H1 (cell line): ENCODE measurements at regions not wholly inside any gene's neighbourhood (a gene's known extent, or its start where the extent isn't known, plus 50 kb on each side); places are given as distances from the start of the nearest gene placed in this dataset.

ENCODE experiments used
- CTCF ChIA-PET: fragments of 300-600 bp; sonication (Branson Sonifier 250); formaldehyde crosslinking; loops from one replicate; lab custom pipeline; 2021; ENCODE audit not compliant: partially characterized antibody; lab: Charles Lee
- POLR2A ChIA-PET: fragments of 300-600 bp; sonication (Branson Sonifier 250); formaldehyde crosslinking; loops from one replicate; lab custom pipeline; 2021; ENCODE audit warnings: inconsistent platforms; ENCODE audit not compliant: partially characterized antibody; lab: Charles Lee
- DNase-seq, 2 experiments: peaks; one replicate each; pipeline versions ENCODE4 v3.0.0 to v3.0.0-alpha.2; 2010 to 2022; ENCODE audit warnings: low spot score in 2 of 2, low read depth in 1 of 2, mixed read lengths in 1 of 2
- FAIRE-seq: peaks from 2 replicates; lab custom pipeline; 2011; peaks lifted over from hg19 to GRCh38; lab: Jason Lieb, UNC
- H2AFZ ChIP-seq: 2 replicates; pipeline ENCODE4 v1.8.1; 2012; ENCODE audit warnings: low read length, inconsistent platforms
- H2AK5ac ChIP-seq: 2 replicates; pipeline ENCODE4 v1.6.1; 2013; ENCODE audit warnings: low read depth, low read length
- H2BK120ac ChIP-seq: replicated peaks from 2 replicates; pipeline ENCODE3; 2013; ENCODE audit warnings: low read depth, low read length, inconsistent platforms
- H2BK12ac ChIP-seq: 2 replicates; pipeline ENCODE4 v1.6.1; 2013; ENCODE audit warnings: low read depth, low read length
- H2BK15ac ChIP-seq: 2 replicates; pipeline ENCODE4 v1.6.1; 2013; ENCODE audit warnings: low read length
- H2BK20ac ChIP-seq: 2 replicates; pipeline ENCODE4 v1.6.1; 2013; ENCODE audit warnings: low read length
- H2BK5ac ChIP-seq: 2 replicates; pipeline ENCODE4 v1.6.1; 2013; ENCODE audit warnings: low read depth, low read length
- H3K14ac ChIP-seq: 2 replicates; pipeline ENCODE4 v1.6.1; 2013; ENCODE audit warnings: inconsistent platforms; ENCODE audit not compliant: insufficient read length
- H3K18ac ChIP-seq: 2 replicates; pipeline ENCODE4 v1.6.1; 2013; ENCODE audit warnings: low read length; ENCODE audit errors: extremely low read depth
- H3K23ac ChIP-seq: 2 replicates; pipeline ENCODE4 v1.6.1; 2013; ENCODE audit warnings: inconsistent platforms; ENCODE audit not compliant: insufficient read length
- H3K23me2 ChIP-seq: 2 replicates; pipeline ENCODE4 v1.6.1; 2013; ENCODE audit warnings: low read depth, low read length
- H3K27ac ChIP-seq: 2 replicates; pipeline ENCODE4 v1.6.1; 2011; ENCODE audit warnings: low read depth, low read length, inconsistent platforms
- H3K27me3 ChIP-seq, 4 experiments: replicated peaks in 1 of 4; 1 replicate in 1 of 4; 2 replicates in 3 of 4; pipeline versions ENCODE4 v1.6.1 to v1.8.1; 2011 to 2013; ENCODE audit warnings: low read length in 3 of 4, mild to moderate bottlenecking in 3 of 4, inconsistent platforms in 2 of 4, mixed read lengths in 2 of 4, moderate library complexity in 1 of 4; ENCODE audit not compliant: control insufficient read depth in 3 of 4, insufficient read depth in 3 of 4; ENCODE audit errors: extremely low read depth in 1 of 4
- H3K36me3 ChIP-seq, 4 experiments: 2 replicates each; pipeline versions ENCODE4 v1.6.1 to v1.8.1; 2011 to 2013; ENCODE audit warnings: mild to moderate bottlenecking in 4 of 4, low read length in 3 of 4, moderate library complexity in 2 of 4, control low read depth in 1 of 4, inconsistent platforms in 1 of 4; ENCODE audit not compliant: insufficient read depth in 4 of 4, control insufficient read depth in 2 of 4
- H3K4ac ChIP-seq: replicated peaks from 2 replicates; pipeline ENCODE3; 2013; ENCODE audit warnings: low read length, low read depth, mixed read lengths, inconsistent platforms; ENCODE audit not compliant: insufficient read length
- H3K4me1 ChIP-seq, 4 experiments: replicated peaks in 1 of 4; 1 replicate in 1 of 4; 2 replicates in 3 of 4; pipeline versions ENCODE4 v1.6.1 to v1.8.1; 2011 to 2013; ENCODE audit warnings: low read length in 3 of 4, inconsistent platforms in 2 of 4, mixed read lengths in 1 of 4; ENCODE audit not compliant: insufficient read depth in 4 of 4, control insufficient read depth in 3 of 4
- H3K4me2 ChIP-seq, 2 experiments: 2 replicates each; pipeline versions ENCODE4 v1.6.1 to v1.8.1; 2011 to 2013; ENCODE audit warnings: low read depth in 2 of 2, low read length in 2 of 2, control low read depth in 1 of 2, inconsistent platforms in 1 of 2, mild to moderate bottlenecking in 1 of 2; ENCODE audit not compliant: insufficient read depth in 1 of 2
- H3K4me3 ChIP-seq, 4 experiments: fragments of 200-600, 300-600 bp in 1 of 4; sonication (generic), shearing (Covaris generic), sonication (Bioruptor Twin) in 1 of 4; 2 replicates each; pipeline versions ENCODE4 v1.5.1 to v1.8.1; 2011 to 2016; ENCODE audit warnings: low read length in 4 of 4, low read depth in 3 of 4, control low read depth in 2 of 4, inconsistent platforms in 2 of 4, mild to moderate bottlenecking in 2 of 4, mixed read lengths in 1 of 4, moderate library complexity in 1 of 4; ENCODE audit not compliant: insufficient read depth in 2 of 4; ENCODE audit errors: extremely low read depth in 1 of 4
- H3K56ac ChIP-seq: replicated peaks from 2 replicates; pipeline ENCODE3; 2013; ENCODE audit warnings: low read depth, mild to moderate bottlenecking, mixed read lengths, low read length, inconsistent platforms; ENCODE audit not compliant: insufficient read length
- H3K79me1 ChIP-seq: 2 replicates; pipeline ENCODE4 v1.6.1; 2013; ENCODE audit warnings: low read depth, low read length, control low read depth
- H3K79me2 ChIP-seq, 2 experiments: 2 replicates each; pipeline versions ENCODE4 v1.6.1 to v1.8.1; 2012 to 2013; ENCODE audit warnings: low read length in 2 of 2, mild to moderate bottlenecking in 2 of 2, inconsistent platforms in 1 of 2; ENCODE audit not compliant: insufficient read depth in 2 of 2, control insufficient read depth in 1 of 2
- H3K9ac ChIP-seq, 4 experiments: replicated peaks in 1 of 4; 1 replicate in 1 of 4; 2 replicates in 3 of 4; pipeline versions ENCODE4 v1.6.1 to v1.8.1; 2011 to 2013; ENCODE audit warnings: low read depth in 3 of 4, low read length in 3 of 4, control low read depth in 2 of 4, mild to moderate bottlenecking in 2 of 4, moderate library complexity in 2 of 4, inconsistent platforms in 1 of 4; ENCODE audit errors: extremely low read depth in 1 of 4
- H3K9me3 ChIP-seq, 2 experiments: 2 replicates each; pipeline versions ENCODE4 v1.6.1 to v1.8.1; 2012 to 2013; ENCODE audit warnings: mild to moderate bottlenecking in 2 of 2, moderate library complexity in 2 of 2, control low read depth in 1 of 2, inconsistent platforms in 1 of 2, low read depth in 1 of 2, low read length in 1 of 2, mixed read lengths in 1 of 2; ENCODE audit not compliant: insufficient read depth in 2 of 2
- H4K20me1 ChIP-seq, 2 experiments: replicated peaks in 1 of 2; 2 replicates each; pipeline versions ENCODE3 to v1.8.1; 2011 to 2013; ENCODE audit warnings: inconsistent platforms in 2 of 2, low read length in 2 of 2, mild to moderate bottlenecking in 1 of 2; ENCODE audit not compliant: insufficient read depth in 2 of 2, control insufficient read depth in 1 of 2
- H4K5ac ChIP-seq: 2 replicates; pipeline ENCODE4 v1.6.1; 2013; ENCODE audit warnings: low read length, low read depth, mixed read lengths, inconsistent platforms; ENCODE audit not compliant: insufficient read length
- H4K8ac ChIP-seq: 2 replicates; pipeline ENCODE4 v1.8.0; 2013; ENCODE audit warnings: mild to moderate bottlenecking, moderate library complexity, low read length, inconsistent platforms; ENCODE audit not compliant: insufficient read depth; ENCODE audit errors: extremely low read depth
- H4K91ac ChIP-seq: replicated peaks from 2 replicates; pipeline ENCODE3; 2013; ENCODE audit warnings: low read length, mixed read lengths, inconsistent platforms; ENCODE audit not compliant: insufficient read length
- ATF3 ChIP-seq: IDR thresholded peaks from 2 replicates; pipeline ENCODE4 v1.6.1; 2011; ENCODE audit warnings: low read depth, mild to moderate bottlenecking, low read length; ENCODE audit not compliant: insufficient read depth
- BRCA1 ChIP-seq: IDR thresholded peaks from 2 replicates; pipeline ENCODE4 v1.6.1; 2012; ENCODE audit warnings: low read depth, low read length, improper control_type of control experiment
- JUND ChIP-seq: IDR thresholded peaks from 2 replicates; pipeline ENCODE4 v1.6.1; 2011; ENCODE audit warnings: mild to moderate bottlenecking, improper control_type of control experiment, low read length
- KDM1A ChIP-seq: fragments of 200-600, 300-600 bp; sonication (generic); IDR thresholded peaks from 2 replicates; pipeline ENCODE4 v1.7.1; 2016; ENCODE audit warnings: mild to moderate bottlenecking, low read length, borderline replicate concordance
- RAD21 ChIP-seq, 2 experiments: IDR thresholded peaks in 1 of 2; conservative IDR thresholded peaks in 1 of 2; 2 replicates each; pipeline ENCODE4 v1.6.1; 2011; ENCODE audit warnings: low read depth in 2 of 2, low read length in 2 of 2, improper control_type of control experiment in 1 of 2, inconsistent platforms in 1 of 2, mild to moderate bottlenecking in 1 of 2, moderate library complexity in 1 of 2
- RNF2 ChIP-seq: fragments of 200-900, 300-1000 bp; sonication (generic); IDR thresholded peaks from 2 replicates; pipeline ENCODE4 v1.7.1; 2016; ENCODE audit warnings: borderline replicate concordance, low read depth, mild to moderate bottlenecking, antibody characterized with exemption, low read length; ENCODE audit not compliant: poor library complexity, severe bottlenecking; ENCODE audit errors: missing control alignments
- RXRA ChIP-seq: IDR thresholded peaks from 2 replicates; pipeline ENCODE4 v1.6.1; 2011; ENCODE audit warnings: low read depth, mild to moderate bottlenecking, low read length, moderate library complexity; ENCODE audit not compliant: insufficient read depth
- SP1 ChIP-seq: IDR thresholded peaks from 2 replicates; pipeline ENCODE4 v1.6.1; 2011; ENCODE audit warnings: low read depth, low read length
- TAF7 ChIP-seq: optimal IDR thresholded peaks from 2 replicates; pipeline ENCODE3; 2011; ENCODE audit warnings: low read depth, mild to moderate bottlenecking, inconsistent platforms, low read length, moderate library complexity, borderline replicate concordance
- TEAD4 ChIP-seq: IDR thresholded peaks from 2 replicates; pipeline ENCODE4 v1.6.1; 2012; ENCODE audit warnings: low read depth, low read length, inconsistent platforms, mixed read lengths
- USF2 ChIP-seq: IDR thresholded peaks from 2 replicates; pipeline ENCODE4 v1.6.1; 2011; ENCODE audit warnings: low read length, improper control_type of control experiment

GRCh38 chr5:115461506-115462290 is 82.9 kb downstream of the FEM1C start:
- Histone ChIP-seq H3K9me3 (no peaks in the 10 kb centered on the region), H3K27me3 (no peaks in the 10 kb centered on the region), H4K20me1 (no peaks in the 10 kb centered on the region), H2AK5ac (no peak overlapping the region), H3K4ac (no peak overlapping the region), H2BK20ac (no peak overlapping the region), H3K4me2 (no peak overlapping the region), H3K4me3 (no peak overlapping the region), H4K5ac (no peak overlapping the region), H3K56ac (no peak overlapping the region), H3K23me2 (no peaks in the 10 kb centered on the region), H3K9ac (no peak overlapping the region), H3K18ac (no peak overlapping the region), H2BK120ac (no peak overlapping the region), H3K23ac (no peak overlapping the region), H3K36me3 (no peaks in the 10 kb centered on the region), H3K79me2 (no peaks in the 10 kb centered on the region), H3K27ac (no peak overlapping the region), H3K14ac (no peak overlapping the region), H3K4me1 (peaks cover 0 to 11% (median 0%) of the 10 kb centered on the region in 4 experiments; a peak in 1 of 7 replicates), H2BK15ac (no peak overlapping the region), H3K79me1 (no peaks in the 10 kb centered on the region), H2AFZ (no peak overlapping the region), H2BK5ac (no peak overlapping the region), H4K91ac (no peak overlapping the region), H2BK12ac (no peak overlapping the region), H4K8ac (no peak overlapping the region)
- DNase-seq = no peak
- FAIRE-seq = no peak
- ChIA-PET POLR2A (no interaction called here), CTCF (interaction anchor here (0.8 to 1.3 kb wide), 3 partner anchors 10 to 152 kb away, joined by 3 to 6 read pairs (median 4); no protein-coding TSS in a partner anchor)
- no peak for TF ChIP-seq TAF7
- TF ChIP-seq SP1 = no peak
- no peak for TF ChIP-seq BRCA1
- TF ChIP-seq ATF3 = no peak
- TF ChIP-seq JUND = no peak
- TF ChIP-seq KDM1A = no peak
- no peak for TF ChIP-seq RNF2
- no peak for TF ChIP-seq TEAD4
- TF ChIP-seq RAD21 (IDR thresholded peaks at IDR 0.05 in 1 of 2, conservative IDR thresholded peaks at IDR 0.05 in 1 of 2; ENCODE audit: low read depth in 2 of 2, low read length in 2 of 2) = no peak
- TF ChIP-seq USF2 = no peak
- TF ChIP-seq RXRA = no peak
